ENCODE measurements at regions not wholly inside any gene's neighbourhood (a gene's known extent, or its start where the extent isn't known, plus 50 kb on each side); places are given as distances from the start of the nearest gene placed in this dataset.

GRCh38 chr9:106310782-106311181 is 552.2 kb upstream of the ZNF462 start:
- TF ChIP-seq SIN3A (IDR thresholded peaks at IDR 0.05; ENCODE audit: borderline replicate concordance, insufficient read depth, low read length): no peak
- TF ChIP-seq FOXP2 (optimal IDR thresholded peaks at IDR 0.05; ENCODE audit: borderline replicate concordance, extremely low read depth, extremely low read length, insufficient read depth): no peak
- TF ChIP-seq TAF1 (IDR thresholded peaks at IDR 0.05; ENCODE audit: borderline replicate concordance, insufficient read depth, low read length): no peak

GRCh38 chr9:106312906-106313305 is 550.1 kb upstream of the ZNF462 start:
- no peak for TF ChIP-seq REST (IDR thresholded peaks at IDR 0.05; ENCODE audit: insufficient read depth in 1 of 2, low read depth in 2 of 2, low read length in 2 of 2)

GRCh38 chr9:106314476-106314875 is 548.5 kb upstream of the ZNF462 start:
- TF ChIP-seq TAF1 (IDR thresholded peaks at IDR 0.05; ENCODE audit: borderline replicate concordance, insufficient read depth, low read length) (no peak), SIN3A (IDR thresholded peaks at IDR 0.05; ENCODE audit: borderline replicate concordance, insufficient read depth, low read length) (no peak), FOXP2 (optimal IDR thresholded peaks at IDR 0.05; ENCODE audit: borderline replicate concordance, extremely low read depth, extremely low read length, insufficient read depth) (no peak), REST (IDR thresholded peaks at IDR 0.05; ENCODE audit: insufficient read depth in 1 of 2, low read depth in 2 of 2, low read length in 2 of 2) (no peak), POLR2AphosphoS5 (IDR thresholded peaks at IDR 0.05; ENCODE audit: low read depth, low read length) (no peak)

- no peak for TF ChIP-seq REST (IDR thresholded peaks at IDR 0.05; ENCODE audit: insufficient read depth in 1 of 2, low read depth in 2 of 2, low read length in 2 of 2)
- no peak for TF ChIP-seq POLR2AphosphoS5 (IDR thresholded peaks at IDR 0.05; ENCODE audit: low read depth, low read length)
- TF ChIP-seq SIN3A (IDR thresholded peaks at IDR 0.05; ENCODE audit: borderline replicate concordance, insufficient read depth, low read length): no peak
Observed at GRCh38 chr9:106321394-106322180, 541.4 kb upstream of the ZNF462 start.

GRCh38 chr9:106322706-106323245 is 540.2 kb upstream of the ZNF462 start:
- no peak for TF ChIP-seq TAF1 (IDR thresholded peaks at IDR 0.05; ENCODE audit: borderline replicate concordance, insufficient read depth, low read length)
- TF ChIP-seq REST (IDR thresholded peaks at IDR 0.05; ENCODE audit: insufficient read depth in 1 of 2, low read depth in 2 of 2, low read length in 2 of 2): no peak
- TF ChIP-seq SIN3A (IDR thresholded peaks at IDR 0.05; ENCODE audit: borderline replicate concordance, insufficient read depth, low read length): no peak
- TF ChIP-seq FOXP2 (optimal IDR thresholded peaks at IDR 0.05; ENCODE audit: borderline replicate concordance, extremely low read depth, extremely low read length, insufficient read depth): no peak
- TF ChIP-seq POLR2AphosphoS5 (IDR thresholded peaks at IDR 0.05; ENCODE audit: low read depth, low read length): no peak

All from PFSK-1 (cell line).